ENCODE measurements at regions not wholly inside any gene's neighbourhood (a gene's known extent, or its start where the extent isn't known, plus 50 kb on each side); places are given as distances from the start of the nearest gene placed in this dataset.

- no CpG with 5 or more reads among the region's 4 CpGs for WGBS, 2 donors (ENCODE audit: extremely low coverage in 2 of 2, insufficient read length in 2 of 2, insufficient replicate concordance in 1 of 2)
Observed at GRCh38 chr5:23027830-23028229, 174.7 kb upstream of the CDH12 start.

GRCh38 chr5:23027331-23027730 is 174.2 kb upstream of the CDH12 start:
- Histone ChIP-seq H3K9ac (ENCODE audit: low read depth, low read length, poor library complexity) (no peak overlapping the region), H3K4me3 (ENCODE audit: low read length in 2 of 2) (no peak overlapping the region), H3K4me2 (ENCODE audit: insufficient read depth, low read length, poor library complexity, severe bottlenecking) (no peak overlapping the region), H2AK5ac (ENCODE audit: low read depth, low read length) (no peak overlapping the region), H2BK5ac (ENCODE audit: low read length) (no peak overlapping the region), H3K14ac (ENCODE audit: low read length) (no peak overlapping the region), H4K8ac (ENCODE audit: low read depth, low read length) (no peak overlapping the region), H3K4ac (ENCODE audit: low read length) (no peak overlapping the region), H3K27ac (replicated peaks; ENCODE audit: low read length) (no peak overlapping the region), H3K79me1 (ENCODE audit: low read depth, low read length) (no peaks in the 10 kb centered on the region), H3K27me3 (ENCODE audit: control insufficient read depth in 3 of 3, insufficient read depth in 3 of 3, low read depth in 1 of 3, low read length in 3 of 3) (no peaks in the 10 kb centered on the region), H2BK12ac (ENCODE audit: low read length) (no peak overlapping the region), H4K91ac (ENCODE audit: low read depth, low read length, poor library complexity) (no peak overlapping the region), H2BK15ac (ENCODE audit: low read length) (no peak overlapping the region), H3K23ac (ENCODE audit: low read depth, low read length, poor library complexity) (no peak overlapping the region), H3K18ac (ENCODE audit: low read length) (no peak overlapping the region), H3K4me1 (ENCODE audit: control insufficient read depth in 2 of 2, insufficient read depth in 1 of 2, low read depth in 1 of 2, low read length in 2 of 2) (no peaks in the 10 kb centered on the region), H3K9me3 (replicated peaks in 1 of 2; ENCODE audit: control insufficient read depth in 2 of 2, insufficient read depth in 1 of 2, low read depth in 1 of 2, low read length in 2 of 2) (no peaks in the 10 kb centered on the region), H2BK120ac (ENCODE audit: low read depth, low read length) (no peak overlapping the region), H3K36me3 (replicated peaks in 1 of 2; ENCODE audit: control insufficient read depth in 2 of 2, insufficient read depth in 2 of 2, low read length in 2 of 2) (no peaks in the 10 kb centered on the region), H2AFZ (ENCODE audit: low read length) (no peak overlapping the region)
- DNase-seq (ENCODE audit: low spot score) = no peak
- WGBS, 2 donors (ENCODE audit: extremely low coverage in 2 of 2, insufficient read length in 2 of 2, insufficient replicate concordance in 1 of 2) = no CpG with 5 or more reads among the region's 2 CpGs

More at GRCh38 chr5:23027830-23028229, 174.7 kb upstream of the CDH12 start:
- no peak overlapping the region for H2AK5ac ChIP-seq (ENCODE audit: low read depth, low read length)
- H4K91ac ChIP-seq (ENCODE audit: low read depth, low read length, poor library complexity) = no peak overlapping the region
- H2BK5ac ChIP-seq (ENCODE audit: low read length) = no peak overlapping the region
- DNase-seq (ENCODE audit: low spot score) = no peak
- no peak overlapping the region for H3K18ac ChIP-seq (ENCODE audit: low read length)
- H3K27me3 ChIP-seq (ENCODE audit: control insufficient read depth in 3 of 3, insufficient read depth in 3 of 3, low read depth in 1 of 3, low read length in 3 of 3) = no peaks in the 10 kb centered on the region
- no peak overlapping the region for H2BK120ac ChIP-seq (ENCODE audit: low read depth, low read length)
- no peak overlapping the region for H3K14ac ChIP-seq (ENCODE audit: low read length)
- no peak overlapping the region for H3K4me3 ChIP-seq (ENCODE audit: low read length in 2 of 2)
- H3K36me3 ChIP-seq (replicated peaks in 1 of 2; ENCODE audit: control insufficient read depth in 2 of 2, insufficient read depth in 2 of 2, low read length in 2 of 2) = no peaks in the 10 kb centered on the region
- no peak overlapping the region for H2BK15ac ChIP-seq (ENCODE audit: low read length)
- no peak overlapping the region for H3K9ac ChIP-seq (ENCODE audit: low read depth, low read length, poor library complexity)
- no peaks in the 10 kb centered on the region for H3K9me3 ChIP-seq (replicated peaks in 1 of 2; ENCODE audit: control insufficient read depth in 2 of 2, insufficient read depth in 1 of 2, low read depth in 1 of 2, low read length in 2 of 2)
- no peaks in the 10 kb centered on the region for H3K79me1 ChIP-seq (ENCODE audit: low read depth, low read length)
- H4K8ac ChIP-seq (ENCODE audit: low read depth, low read length) = no peak overlapping the region
- H2AFZ ChIP-seq (ENCODE audit: low read length) = no peak overlapping the region
- no peak overlapping the region for H3K27ac ChIP-seq (replicated peaks; ENCODE audit: low read length)
- H3K23ac ChIP-seq (ENCODE audit: low read depth, low read length, poor library complexity) = no peak overlapping the region
- H3K4ac ChIP-seq (ENCODE audit: low read length) = no peak overlapping the region
- H2BK12ac ChIP-seq (ENCODE audit: low read length) = no peak overlapping the region
- H3K4me1 ChIP-seq (ENCODE audit: control insufficient read depth in 2 of 2, insufficient read depth in 1 of 2, low read depth in 1 of 2, low read length in 2 of 2) = no peaks in the 10 kb centered on the region
- no peak overlapping the region for H3K4me2 ChIP-seq (ENCODE audit: insufficient read depth, low read length, poor library complexity, severe bottlenecking)

- no peaks in the 10 kb centered on the region for H3K27me3 ChIP-seq (ENCODE audit: control insufficient read depth in 3 of 3, insufficient read depth in 3 of 3, low read depth in 1 of 3, low read length in 3 of 3)
- H3K4me2 ChIP-seq (ENCODE audit: insufficient read depth, low read length, poor library complexity, severe bottlenecking) = no peak overlapping the region
- no peak for DNase-seq (ENCODE audit: low spot score)
- no peak overlapping the region for H3K9ac ChIP-seq (ENCODE audit: low read depth, low read length, poor library complexity)
- H3K27ac ChIP-seq (replicated peaks; ENCODE audit: low read length) = no peak overlapping the region
- no peaks in the 10 kb centered on the region for H3K79me1 ChIP-seq (ENCODE audit: low read depth, low read length)
- no peaks in the 10 kb centered on the region for H3K4me1 ChIP-seq (ENCODE audit: control insufficient read depth in 2 of 2, insufficient read depth in 1 of 2, low read depth in 1 of 2, low read length in 2 of 2)
- WGBS, 2 donors (ENCODE audit: extremely low coverage in 2 of 2, insufficient read length in 2 of 2, insufficient replicate concordance in 1 of 2) = no CpG with 5 or more reads among the region's 5 CpGs
- no peak overlapping the region for H2BK5ac ChIP-seq (ENCODE audit: low read length)
- no peak overlapping the region for H2BK120ac ChIP-seq (ENCODE audit: low read depth, low read length)
- H3K14ac ChIP-seq (ENCODE audit: low read length) = no peak overlapping the region
- no peak overlapping the region for H3K23ac ChIP-seq (ENCODE audit: low read depth, low read length, poor library complexity)
- H2AFZ ChIP-seq (ENCODE audit: low read length) = no peak overlapping the region
- no peak overlapping the region for H3K4ac ChIP-seq (ENCODE audit: low read length)
- no peak overlapping the region for H3K18ac ChIP-seq (ENCODE audit: low read length)
- H3K36me3 ChIP-seq (replicated peaks in 1 of 2; ENCODE audit: control insufficient read depth in 2 of 2, insufficient read depth in 2 of 2, low read length in 2 of 2) = no peaks in the 10 kb centered on the region
- H4K91ac ChIP-seq (ENCODE audit: low read depth, low read length, poor library complexity) = no peak overlapping the region
- no peak overlapping the region for H2AK5ac ChIP-seq (ENCODE audit: low read depth, low read length)
- H4K8ac ChIP-seq (ENCODE audit: low read depth, low read length) = no peak overlapping the region
- H3K4me3 ChIP-seq (ENCODE audit: low read length in 2 of 2) = no peak overlapping the region
- H3K9me3 ChIP-seq (replicated peaks in 1 of 2; ENCODE audit: control insufficient read depth in 2 of 2, insufficient read depth in 1 of 2, low read depth in 1 of 2, low read length in 2 of 2) = no peaks in the 10 kb centered on the region
- no peak overlapping the region for H2BK12ac ChIP-seq (ENCODE audit: low read length)
- H2BK15ac ChIP-seq (ENCODE audit: low read length) = no peak overlapping the region
Observed at GRCh38 chr5:23026252-23027170, 173.4 kb upstream of the CDH12 start.

GRCh38 chr5:23025629-23026233 is 172.6 kb upstream of the CDH12 start:
- Histone ChIP-seq H3K23ac (ENCODE audit: low read depth, low read length, poor library complexity) (no peak overlapping the region), H3K4me2 (ENCODE audit: insufficient read depth, low read length, poor library complexity, severe bottlenecking) (no peak overlapping the region)

More at GRCh38 chr5:23025629-23026233, 172.6 kb upstream of the CDH12 start:
- Histone ChIP-seq H3K9me3 (replicated peaks in 1 of 2; ENCODE audit: control insufficient read depth in 2 of 2, insufficient read depth in 1 of 2, low read depth in 1 of 2, low read length in 2 of 2) (no peaks in the 10 kb centered on the region), H4K8ac (ENCODE audit: low read depth, low read length) (no peak overlapping the region), H2BK120ac (ENCODE audit: low read depth, low read length) (no peak overlapping the region), H2AFZ (ENCODE audit: low read length) (no peak overlapping the region), H4K91ac (ENCODE audit: low read depth, low read length, poor library complexity) (no peak overlapping the region), H3K4me1 (ENCODE audit: control insufficient read depth in 2 of 2, insufficient read depth in 1 of 2, low read depth in 1 of 2, low read length in 2 of 2) (no peaks in the 10 kb centered on the region), H3K4ac (ENCODE audit: low read length) (no peak overlapping the region), H3K27ac (replicated peaks; ENCODE audit: low read length) (no peak overlapping the region), H3K4me3 (ENCODE audit: low read length in 2 of 2) (no peak overlapping the region), H3K79me1 (ENCODE audit: low read depth, low read length) (no peaks in the 10 kb centered on the region), H2BK5ac (ENCODE audit: low read length) (no peak overlapping the region), H2BK12ac (ENCODE audit: low read length) (no peak overlapping the region), H2AK5ac (ENCODE audit: low read depth, low read length) (no peak overlapping the region), H2BK15ac (ENCODE audit: low read length) (no peak overlapping the region), H3K14ac (ENCODE audit: low read length) (no peak overlapping the region), H3K18ac (ENCODE audit: low read length) (no peak overlapping the region), H3K27me3 (ENCODE audit: control insufficient read depth in 3 of 3, insufficient read depth in 3 of 3, low read depth in 1 of 3, low read length in 3 of 3) (no peaks in the 10 kb centered on the region), H3K36me3 (replicated peaks in 1 of 2; ENCODE audit: control insufficient read depth in 2 of 2, insufficient read depth in 2 of 2, low read length in 2 of 2) (no peaks in the 10 kb centered on the region), H3K9ac (ENCODE audit: low read depth, low read length, poor library complexity) (no peak overlapping the region)
- WGBS, 2 donors (ENCODE audit: extremely low coverage in 2 of 2, insufficient read length in 2 of 2, insufficient replicate concordance in 1 of 2) = no CpG with 5 or more reads among the region's 1 CpG
- DNase-seq (ENCODE audit: low spot score) = no peak
